ENCODE measurements at regions not wholly inside any gene's neighbourhood (a gene's known extent, or its start where the extent isn't known, plus 50 kb on each side); places are given as distances from the start of the nearest gene placed in this dataset.

- FAIRE-seq = no peak
- Histone ChIP-seq H2AFZ (ENCODE audit: low read length) (no peak overlapping the region), H3K4me2 (ENCODE audit: low read depth, low read length) (no peak overlapping the region), H3K4me3 (replicated peaks in 1 of 3; ENCODE audit: insufficient read depth in 1 of 3, low read depth in 2 of 3, low read length in 3 of 3) (no peak overlapping the region), H4K20me1 (ENCODE audit: insufficient read depth, low read length) (no peaks in the 10 kb centered on the region), H3K27ac (ENCODE audit: extremely low read length, insufficient read depth, low read length) (no peak overlapping the region), H3K9me3 (ENCODE audit: low read length) (no peaks in the 10 kb centered on the region), H3K36me3 (replicated peaks in 1 of 2; ENCODE audit: control insufficient read depth in 1 of 2, insufficient read depth in 2 of 2, low read length in 2 of 2) (no peaks in the 10 kb centered on the region), H3K27me3 (ENCODE audit: control insufficient read depth in 1 of 2, insufficient read depth in 2 of 2, low read length in 2 of 2) (no peaks in the 10 kb centered on the region), H3K79me2 (ENCODE audit: insufficient read depth, low read length) (no peaks in the 10 kb centered on the region), H3K4me1 (ENCODE audit: insufficient read depth, low read length) (no peaks in the 10 kb centered on the region), H3K9ac (ENCODE audit: insufficient read depth, low read depth, low read length) (no peak overlapping the region)
- WGBS (ENCODE audit: low lambda C conversion rate) = 60% methylated on average over 1 of the region's 1 CpG
- no peak for DNase-seq (ENCODE audit: low spot score)
- intact Hi-C loops (cut with micrococcal nuclease; ENCODE audit: unreplicated experiment) (no loop called here), in situ Hi-C loops (cut with HindIII; ENCODE audit: extremely low pct_ligation_motif_present, low pct_unique_long_range_greater_than_20kb) (no loop called here)
- TF ChIP-seq PCBP2 (optimal IDR thresholded peaks at IDR 0.05; ENCODE audit: low read depth, low read length, poor library complexity, severe bottlenecking) = no peak
- no peak for TF ChIP-seq CEBPB (IDR thresholded peaks at IDR 0.05; ENCODE audit: borderline replicate concordance, low read depth, low read length)
- no peak for TF ChIP-seq MXD3 (CRISPR knock-in tag; IDR thresholded peaks at IDR 0.05)
- TF ChIP-seq ADNP (CRISPR knock-in tag; IDR thresholded peaks at IDR 0.05) = no peak
- TF ChIP-seq BCLAF1 (IDR thresholded peaks at IDR 0.05) = no peak
- TF ChIP-seq ZNF501 (CRISPR knock-in tag; IDR thresholded peaks at IDR 0.05) = no peak
- no peak for TF ChIP-seq ZNF710 (CRISPR knock-in tag; IDR thresholded peaks at IDR 0.05; ENCODE audit: borderline replicate concordance)
- no peak for TF ChIP-seq ZBTB25 (CRISPR knock-in tag; IDR thresholded peaks at IDR 0.05)
- TF ChIP-seq TEF (CRISPR knock-in tag; IDR thresholded peaks at IDR 0.05) = no peak
- ATAC-seq = no peak
- BruUV-seq (replicated peaks) = no TSS peak
- CTCF ChIA-PET (ENCODE audit: low intra/inter-chr PET ratio, low total read pairs) = no interaction called here
- POLR2A ChIA-PET = no interaction called here
These were observed 355.3 kb downstream of the PRELID2 start for GRCh38 chr5:145479857-145480256.

Data from HepG2 (cell line).